ENCODE measurements at regions not wholly inside any gene's neighbourhood (a gene's known extent, or its start where the extent isn't known, plus 50 kb on each side); places are given as distances from the start of the nearest gene placed in this dataset.

GRCh38 chr2:212945526-212945925 lies 205.9 kb downstream of the IKZF2 start:
- DNase-seq (ENCODE audit: low read depth): no peak

DNA sequence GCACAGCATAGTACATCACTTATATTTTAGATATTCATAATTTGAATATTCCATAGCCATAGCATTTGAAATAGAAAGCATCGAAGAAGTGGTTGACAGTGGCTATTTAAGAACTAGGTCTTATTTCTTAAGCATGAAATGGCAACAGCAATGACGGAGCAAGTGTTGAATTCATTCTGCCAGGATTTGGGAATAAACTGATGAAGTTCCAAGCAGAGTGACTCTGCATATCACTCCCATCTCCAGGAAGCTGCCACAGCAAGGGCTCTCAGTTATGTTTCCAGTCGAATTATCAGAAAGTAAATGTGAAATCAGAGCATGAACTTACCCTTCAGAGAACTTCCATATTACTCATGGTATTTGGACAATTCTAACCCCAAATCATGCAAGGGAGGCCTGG lies 208.1 kb downstream of the IKZF2 start:
- no peak for DNase-seq (ENCODE audit: low read depth)

DNA sequence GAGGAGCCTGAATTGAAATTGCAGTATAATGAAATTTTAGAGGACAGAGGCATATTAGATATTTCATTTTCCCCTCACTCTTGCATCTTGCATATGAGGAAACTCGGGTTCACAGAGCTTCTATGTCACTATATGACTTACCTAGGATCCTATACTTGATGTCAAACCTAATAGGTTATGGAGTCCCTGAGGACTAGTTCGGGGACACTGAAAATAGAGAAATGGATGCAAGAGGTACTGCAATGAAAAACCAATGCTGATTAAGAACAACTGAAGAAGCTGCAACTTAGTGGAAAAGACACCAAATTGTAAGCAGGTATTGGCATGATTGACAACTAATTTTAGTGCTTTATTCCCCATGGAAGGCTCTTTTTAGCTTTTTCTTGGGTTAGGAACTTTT lies 210.1 kb downstream of the IKZF2 start:
- DNase-seq (ENCODE audit: low read depth): no peak

DNA sequence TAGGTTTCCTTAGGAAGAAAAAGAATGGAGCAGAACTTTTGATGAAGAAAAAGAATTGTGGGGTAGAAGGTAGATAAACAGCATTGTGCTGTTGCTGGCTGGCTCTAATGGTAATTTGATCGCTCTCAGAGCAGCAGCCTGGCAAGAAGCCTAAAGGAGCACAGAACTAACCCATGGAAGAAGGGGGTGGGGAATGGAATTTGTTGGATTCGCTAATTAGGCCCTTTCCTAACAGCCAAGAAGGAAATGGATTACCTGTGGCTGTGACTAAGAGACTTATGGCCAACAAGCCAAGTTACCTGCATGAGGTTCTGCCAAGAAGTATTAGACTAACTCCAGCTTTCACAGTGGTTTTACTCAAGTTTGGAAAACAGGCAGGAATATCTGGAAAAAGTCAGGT lies 210.6 kb downstream of the IKZF2 start:
- DNase-seq (ENCODE audit: low read depth): peak; percentile 50

GRCh38 chr2:212939777-212940531 lies 211.5 kb downstream of the IKZF2 start:
- no peak for DNase-seq (ENCODE audit: low read depth)

GRCh38 chr2:212938144-212938793 lies 213.1 kb downstream of the IKZF2 start:
- no peak for DNase-seq (ENCODE audit: low read depth)

- no peak for DNase-seq (ENCODE audit: low read depth)
These were observed 214.8 kb downstream of the IKZF2 start for GRCh38 chr2:212936572-212936971.

GRCh38 chr2:212935752-212936151 lies 215.7 kb downstream of the IKZF2 start:
- no peak for DNase-seq (ENCODE audit: low read depth)

DNA sequence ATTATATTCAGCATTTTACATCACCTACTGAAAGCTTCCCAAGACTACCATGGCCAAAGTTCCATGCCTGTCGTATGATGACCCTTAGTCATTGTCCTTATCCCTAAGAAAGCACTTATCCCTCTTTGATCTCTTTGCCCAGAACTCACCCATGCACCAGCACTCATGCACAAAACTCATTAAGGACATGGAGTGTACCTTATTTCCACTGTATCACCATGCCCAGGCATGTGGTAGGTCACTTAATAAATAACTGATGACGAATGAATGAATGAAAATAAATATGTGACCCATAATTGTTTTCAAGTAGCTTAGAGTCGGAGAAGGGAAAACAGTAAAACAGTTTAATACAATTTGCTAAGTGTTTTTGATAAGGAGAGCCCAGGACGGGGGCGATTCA lies 220.1 kb downstream of the IKZF2 start:
- DNase-seq (ENCODE audit: low read depth): no peak

DNA sequence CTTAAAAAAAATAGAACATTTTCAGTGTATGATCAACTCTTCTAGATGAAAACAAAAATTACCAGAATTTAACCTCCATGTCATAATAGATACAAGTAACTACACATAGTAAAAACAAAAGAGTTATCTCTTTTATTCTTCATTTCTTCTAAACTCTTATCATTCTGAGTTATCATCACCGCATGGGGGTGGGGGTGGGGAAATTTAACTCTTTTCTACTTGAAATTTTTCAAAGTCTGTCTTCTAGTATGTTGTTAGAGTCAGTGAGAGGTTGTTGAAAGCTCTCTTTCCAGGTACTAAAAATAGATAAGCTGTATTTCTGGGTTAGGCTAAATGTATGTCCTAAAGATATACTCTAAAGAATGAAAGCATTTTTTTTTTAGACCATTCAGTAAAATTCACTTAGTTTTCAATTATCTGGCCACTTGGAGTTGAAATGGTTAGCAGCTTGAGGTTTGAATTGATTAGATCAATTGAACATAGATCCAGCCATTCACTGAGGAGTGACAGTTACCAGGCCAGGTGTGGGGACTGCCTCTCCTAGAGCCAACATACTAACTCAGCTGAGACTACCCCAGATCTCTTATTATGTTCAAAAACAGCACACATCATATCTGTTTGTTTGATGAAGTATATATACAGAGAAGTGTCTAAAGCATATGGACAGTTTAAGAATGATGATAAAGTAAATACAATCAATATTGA lies 220.7 kb downstream of the IKZF2 start:
- no peak for DNase-seq (ENCODE audit: low read depth)

- no peak for DNase-seq (ENCODE audit: low read depth)
These were observed 221.4 kb downstream of the IKZF2 start for GRCh38 chr2:212929971-212930370.

DNA sequence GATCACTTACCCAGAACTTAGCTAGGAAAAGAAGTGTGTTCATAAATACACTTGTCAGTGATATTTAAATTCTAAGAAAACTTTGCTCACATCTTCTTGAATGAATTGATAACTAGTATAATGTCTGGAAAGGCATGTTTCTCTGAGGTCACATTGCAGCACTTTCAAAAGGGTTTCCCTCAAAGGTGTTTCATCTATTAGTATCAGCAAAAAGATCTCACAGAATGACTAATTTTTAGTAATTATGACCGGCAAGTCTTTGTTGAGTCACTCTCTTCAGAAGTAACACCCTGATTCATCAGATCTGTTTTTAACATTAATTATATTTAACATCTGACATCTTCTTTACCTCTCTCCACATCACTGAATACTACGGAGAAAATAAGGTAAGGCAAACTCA lies 222.3 kb downstream of the IKZF2 start:
- no peak for DNase-seq (ENCODE audit: low read depth)

DNA sequence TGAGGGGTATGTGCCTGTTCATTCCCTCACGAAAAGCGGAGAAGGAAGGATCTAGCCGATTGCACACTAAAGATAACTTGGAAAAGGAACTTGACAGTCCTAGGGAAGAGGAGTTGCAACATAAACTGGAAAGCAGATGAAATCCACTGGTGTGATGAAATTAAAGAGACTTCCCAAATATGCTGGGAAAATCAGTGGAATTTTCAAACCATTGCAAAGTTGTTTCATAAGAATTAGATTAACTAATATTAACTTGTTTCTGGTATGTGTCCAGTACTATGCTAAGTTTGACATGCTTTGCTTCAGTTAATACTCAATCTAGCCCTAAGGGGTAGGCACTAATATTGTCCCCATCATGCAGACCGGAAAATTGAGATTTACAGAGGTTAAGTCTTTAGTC lies 222.7 kb downstream of the IKZF2 start:
- DNase-seq (ENCODE audit: low read depth): no peak

DNA sequence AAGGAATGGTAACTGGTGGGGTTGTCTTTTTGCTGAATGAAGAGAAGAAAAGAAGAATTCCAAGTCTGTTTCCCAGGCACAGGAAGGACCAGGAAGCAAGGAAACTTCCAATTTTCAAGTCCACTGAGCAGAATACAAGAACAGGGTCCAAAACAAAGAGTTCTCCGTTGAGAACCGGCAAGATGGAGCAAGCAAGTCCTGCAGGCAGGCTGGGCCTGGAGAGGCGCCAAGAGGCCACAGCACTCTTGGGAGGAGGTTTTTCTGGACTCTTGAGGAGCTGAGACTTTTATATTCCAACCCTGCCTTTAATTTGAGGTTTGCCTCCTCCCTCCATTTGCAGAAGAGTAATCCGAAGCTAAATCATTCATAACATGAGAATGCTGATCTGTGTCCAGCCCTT lies 224.5 kb downstream of the IKZF2 start:
- DNase-seq (ENCODE audit: low read depth): no peak

GRCh38 chr2:212923393-212923792 lies 228.0 kb downstream of the IKZF2 start:
- no peak for DNase-seq (ENCODE audit: low read depth)

DNA sequence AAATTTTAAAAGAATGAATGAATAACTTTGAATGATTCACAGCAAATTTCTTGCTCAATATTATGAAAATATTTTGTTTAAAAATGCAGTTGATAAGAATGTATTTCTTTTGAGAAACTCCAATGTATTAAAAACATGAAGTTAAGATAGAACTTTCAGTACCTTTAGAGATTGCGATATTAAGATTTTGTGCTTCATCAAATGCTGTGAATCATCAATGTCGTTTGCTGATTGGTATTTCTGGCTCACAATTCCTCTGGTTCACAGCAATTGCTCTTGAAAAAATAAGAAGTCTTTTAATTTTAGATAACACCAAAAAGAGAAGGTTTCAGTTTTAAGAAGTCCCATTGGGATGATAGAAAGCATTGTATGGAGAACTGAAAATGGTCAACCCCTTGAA lies 228.7 kb downstream of the IKZF2 start:
- no peak for DNase-seq (ENCODE audit: low read depth)

GRCh38 chr2:212921711-212922110 lies 229.7 kb downstream of the IKZF2 start:
- DNase-seq (ENCODE audit: low read depth): no peak

DNA sequence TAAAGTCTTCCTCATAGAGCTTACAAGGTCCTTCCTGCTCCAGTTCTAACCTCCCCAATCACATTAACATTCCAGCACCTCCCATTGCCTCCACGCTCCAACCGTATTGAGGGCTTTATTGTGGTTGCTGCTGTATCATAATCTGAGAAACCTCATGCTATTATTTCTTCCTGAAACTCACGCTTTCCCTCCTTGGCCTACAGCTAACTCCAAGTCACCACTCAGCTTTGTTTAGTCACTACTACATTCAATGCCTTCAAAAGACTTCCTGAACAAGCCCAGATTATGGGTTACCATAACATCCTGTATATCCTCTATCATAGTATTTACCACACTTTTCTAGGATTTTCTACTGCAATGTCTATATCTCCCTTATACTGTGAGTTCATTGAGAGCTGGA lies 230.4 kb downstream of the IKZF2 start:
- no peak for DNase-seq (ENCODE audit: low read depth)

DNA sequence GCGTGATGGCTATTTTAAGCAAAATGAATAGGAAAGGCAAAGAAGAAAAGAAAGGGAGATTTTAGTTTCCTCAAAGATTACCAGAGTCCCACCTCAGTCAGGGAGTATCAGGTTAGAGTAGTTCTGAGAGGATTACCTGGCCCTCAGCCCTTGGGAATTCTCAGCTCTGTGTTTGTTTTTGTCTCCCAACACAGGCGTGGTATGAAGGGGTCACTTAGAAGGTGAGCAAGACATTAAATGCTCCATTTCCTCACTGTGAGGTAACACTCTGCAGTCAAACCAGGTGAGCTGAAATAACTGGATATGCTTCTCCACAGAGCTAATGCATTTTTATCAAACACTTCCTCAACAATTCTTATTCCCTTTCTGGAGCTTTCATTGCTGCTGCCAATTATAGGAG lies 232.2 kb downstream of the IKZF2 start:
- DNase-seq (ENCODE audit: low read depth): no peak

GRCh38 chr2:212918336-212918735 lies 233.1 kb downstream of the IKZF2 start:
- no peak for DNase-seq (ENCODE audit: low read depth)

DNA sequence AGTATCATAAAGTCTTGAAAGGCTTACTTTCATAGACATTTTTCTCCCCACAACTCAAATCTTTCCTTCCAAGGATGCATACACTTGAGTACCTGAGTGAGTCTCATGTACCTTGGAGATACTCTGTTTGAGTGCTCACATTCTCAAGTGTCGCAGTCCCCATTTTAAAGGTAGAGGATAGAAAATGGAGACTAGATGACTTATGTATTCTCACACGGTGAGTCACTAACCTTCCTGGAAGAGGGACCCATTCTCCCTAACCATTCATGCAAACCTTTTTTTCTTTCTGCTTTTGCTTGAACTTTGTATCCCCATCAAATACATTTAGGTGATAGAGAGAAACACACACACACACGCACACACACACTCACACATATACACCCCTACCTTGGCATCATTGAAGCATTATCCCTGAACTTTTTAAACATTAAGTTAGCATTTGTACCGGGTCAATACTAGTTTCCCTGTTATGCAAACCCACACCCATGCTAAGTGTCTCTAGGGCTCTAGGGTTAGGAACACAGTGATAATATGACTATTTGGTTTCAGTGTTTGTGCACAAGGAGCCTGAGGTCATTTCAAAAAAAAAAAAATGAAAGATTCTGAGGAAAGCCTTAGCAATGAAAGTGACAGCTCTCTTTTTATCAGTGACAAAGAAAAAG lies 236.2 kb downstream of the IKZF2 start:
- no peak for DNase-seq (ENCODE audit: low read depth)

DNA sequence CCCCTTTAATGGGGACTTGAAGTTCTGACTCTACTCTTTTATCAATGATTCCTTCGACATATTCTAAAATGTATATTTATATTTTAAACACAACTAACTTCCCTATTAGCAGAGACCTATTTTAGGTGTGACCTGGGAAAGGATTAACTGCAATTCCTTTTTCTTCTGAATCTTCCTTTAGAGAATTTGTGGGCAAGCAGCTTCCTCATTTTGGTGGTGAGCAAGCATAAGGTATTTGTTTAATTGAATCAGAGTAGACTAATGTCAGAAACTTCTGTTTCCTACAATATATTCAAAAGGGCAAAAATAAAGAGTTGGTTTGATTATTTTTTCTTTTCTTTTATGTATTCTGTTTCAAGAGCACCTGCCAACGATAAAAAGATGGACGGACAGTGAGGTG lies 237.0 kb downstream of the IKZF2 start:
- DNase-seq (ENCODE audit: low read depth): no peak

All from RPMI7951 (cell line).